OCI-LY3 (cell line): ENCODE measurements at regions not wholly inside any gene's neighbourhood (a gene's known extent, or its start where the extent isn't known, plus 50 kb on each side); places are given as distances from the start of the nearest gene placed in this dataset.

Experiments used
- H2AFZ ChIP-seq: fragments of 200-600, 300-600 bp; shearing (Covaris generic); 2 replicates; pipeline ENCODE4 v1.6.0; 2014; ENCODE audit warnings: antibody characterized with exemption, low read depth, low read length
- H3K27ac ChIP-seq: fragments of 200-600, 300-600 bp; sonication (generic); 2 replicates; pipeline ENCODE4 v1.5.1; 2014; ENCODE audit warnings: mild to moderate bottlenecking, low read length, moderate library complexity, mixed read lengths
- H3K27me3 ChIP-seq: fragments of 200-600, 300-600 bp; sonication (generic); 2 replicates; pipeline ENCODE4 v1.6.1; 2014; ENCODE audit warnings: low read depth, low read length, mixed read lengths
- H3K36me3 ChIP-seq: fragments of 200-600, 300-600 bp; sonication (generic); replicated peaks from 2 replicates; pipeline ENCODE3; 2014; ENCODE audit warnings: low read depth, low read length, mixed read lengths
- H3K4me1 ChIP-seq: fragments of 300-600, 200-600 bp; sonication (generic); 2 replicates; pipeline ENCODE4 v1.6.1; 2014; ENCODE audit warnings: low read length, mixed read lengths
- H3K4me2 ChIP-seq: fragments of 200-600, 300-600 bp; sonication (generic); 2 replicates; pipeline ENCODE4 v1.6.1; 2014; ENCODE audit warnings: low read length, mixed read lengths
- H3K4me3 ChIP-seq: fragments of 300-600, 200-600 bp; sonication (generic); 2 replicates; pipeline ENCODE4 v1.5.1; 2014; ENCODE audit warnings: antibody characterized with exemption, mild to moderate bottlenecking, low read length, moderate library complexity
- H3K79me2 ChIP-seq: fragments of 300-600, 200-600 bp; shearing (Covaris generic); 2 replicates; pipeline ENCODE4 v1.6.1; 2014; ENCODE audit warnings: mild to moderate bottlenecking, low read length, mixed read lengths
- H3K9ac ChIP-seq: fragments of 300-600, 200-600 bp; shearing (Covaris generic); 2 replicates; pipeline ENCODE4 v1.6.0; 2014; ENCODE audit warnings: mild to moderate bottlenecking, low read length, moderate library complexity
- H3K9me3 ChIP-seq: fragments of 200-600, 300-600 bp; shearing (Covaris generic); 2 replicates; pipeline ENCODE4 v1.6.1; 2014; ENCODE audit warnings: low read length, mixed read lengths; ENCODE audit not compliant: insufficient read depth
- H4K20me1 ChIP-seq: fragments of 200-600, 300-600 bp; sonication (generic); 2 replicates; pipeline ENCODE4 v1.6.1; 2016; ENCODE audit warnings: low read length, mixed read lengths; ENCODE audit not compliant: insufficient read depth
- EZH2phosphoT487 ChIP-seq: fragments of 200-600 bp; shearing (Covaris generic); IDR thresholded peaks from 2 replicates; pipeline ENCODE4 v1.6.1; 2018; ENCODE audit warnings: antibody characterized with exemption, mixed run types, low read depth
- TF ChIP-seq, protein P1 (sequence below): fragments of 200-600, 300-600 bp; sonication (generic); IDR thresholded peaks from 2 replicates; pipeline ENCODE4 v1.5.1; 2014; ENCODE audit warnings: antibody characterized with exemption, low read length, low read depth

- Histone ChIP-seq H3K27me3 (no peaks in the 10 kb centered on the region), H3K27ac (no peak overlapping the region), H4K20me1 (no peaks in the 10 kb centered on the region), H3K36me3 (no peaks in the 10 kb centered on the region), H3K4me1 (peaks cover 4% of the 10 kb centered on the region), H3K79me2 (no peaks in the 10 kb centered on the region), H3K4me3 (no peak overlapping the region), H2AFZ (no peak overlapping the region), H3K9ac (no peak overlapping the region), H3K9me3 (no peaks in the 10 kb centered on the region), H3K4me2 (no peak overlapping the region)
- TF ChIP-seq EZH2phosphoT487 = no peak
- TF ChIP-seq, protein P1, sequence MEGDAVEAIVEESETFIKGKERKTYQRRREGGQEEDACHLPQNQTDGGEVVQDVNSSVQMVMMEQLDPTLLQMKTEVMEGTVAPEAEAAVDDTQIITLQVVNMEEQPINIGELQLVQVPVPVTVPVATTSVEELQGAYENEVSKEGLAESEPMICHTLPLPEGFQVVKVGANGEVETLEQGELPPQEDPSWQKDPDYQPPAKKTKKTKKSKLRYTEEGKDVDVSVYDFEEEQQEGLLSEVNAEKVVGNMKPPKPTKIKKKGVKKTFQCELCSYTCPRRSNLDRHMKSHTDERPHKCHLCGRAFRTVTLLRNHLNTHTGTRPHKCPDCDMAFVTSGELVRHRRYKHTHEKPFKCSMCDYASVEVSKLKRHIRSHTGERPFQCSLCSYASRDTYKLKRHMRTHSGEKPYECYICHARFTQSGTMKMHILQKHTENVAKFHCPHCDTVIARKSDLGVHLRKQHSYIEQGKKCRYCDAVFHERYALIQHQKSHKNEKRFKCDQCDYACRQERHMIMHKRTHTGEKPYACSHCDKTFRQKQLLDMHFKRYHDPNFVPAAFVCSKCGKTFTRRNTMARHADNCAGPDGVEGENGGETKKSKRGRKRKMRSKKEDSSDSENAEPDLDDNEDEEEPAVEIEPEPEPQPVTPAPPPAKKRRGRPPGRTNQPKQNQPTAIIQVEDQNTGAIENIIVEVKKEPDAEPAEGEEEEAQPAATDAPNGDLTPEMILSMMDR = no peak
Measured at GRCh38 chr5:81914696-81915095, 57.1 kb upstream of the ATG10 start.

- Histone ChIP-seq H3K27me3 (no peaks in the 10 kb centered on the region), H3K9ac (no peak overlapping the region), H3K79me2 (no peaks in the 10 kb centered on the region), H2AFZ (no peak overlapping the region), H3K27ac (no peak overlapping the region), H3K9me3 (no peaks in the 10 kb centered on the region), H3K36me3 (no peaks in the 10 kb centered on the region), H3K4me2 (no peak overlapping the region), H3K4me1 (peaks cover 9% of the 10 kb centered on the region), H3K4me3 (no peak overlapping the region), H4K20me1 (no peaks in the 10 kb centered on the region)
- TF ChIP-seq EZH2phosphoT487 = no peak
- TF ChIP-seq, protein P1 = no peak
Measured at GRCh38 chr5:81912933-81913332, 58.9 kb upstream of the ATG10 start.

- Histone ChIP-seq H3K4me3 (no peak overlapping the region), H2AFZ (no peak overlapping the region), H3K27me3 (no peaks in the 10 kb centered on the region), H3K79me2 (no peaks in the 10 kb centered on the region), H3K4me1 (peaks cover 9% of the 10 kb centered on the region), H3K4me2 (no peak overlapping the region), H3K9me3 (no peaks in the 10 kb centered on the region), H3K27ac (no peak overlapping the region), H3K36me3 (no peaks in the 10 kb centered on the region), H4K20me1 (no peaks in the 10 kb centered on the region), H3K9ac (no peak overlapping the region)
- TF ChIP-seq EZH2phosphoT487 = no peak
- TF ChIP-seq, protein P1 = no peak
Measured at GRCh38 chr5:81909677-81910076, 62.1 kb upstream of the ATG10 start.

GRCh38 chr5:81908771-81909170 lies 63.1 kb upstream of the ATG10 start:
- Histone ChIP-seq H3K79me2 (no peaks in the 10 kb centered on the region), H3K27me3 (no peaks in the 10 kb centered on the region), H3K9ac (no peak overlapping the region), H3K4me2 (no peak overlapping the region), H3K9me3 (no peaks in the 10 kb centered on the region), H3K4me3 (no peak overlapping the region), H4K20me1 (no peaks in the 10 kb centered on the region), H3K36me3 (no peaks in the 10 kb centered on the region), H3K27ac (no peak overlapping the region), H2AFZ (no peak overlapping the region), H3K4me1 (peaks cover 9% of the 10 kb centered on the region)
- TF ChIP-seq, protein P1 = no peak
- TF ChIP-seq EZH2phosphoT487 = no peak
